Mesodermal cell (in vitro differentiated cells): ENCODE measurements at regions not wholly inside any gene's neighbourhood (a gene's known extent, or its start where the extent isn't known, plus 50 kb on each side); places are given as distances from the start of the nearest gene placed in this dataset.

ENCODE experiments used
- H3K27ac ChIP-seq: 2 replicates; pipeline ENCODE4 v1.7.0; 2013; ENCODE audit warnings: mild to moderate bottlenecking, low read depth, low read length, moderate library complexity; ENCODE audit not compliant: severe bottlenecking
- H3K36me3 ChIP-seq: 2 replicates; pipeline ENCODE4 v1.7.1; 2013; ENCODE audit warnings: mild to moderate bottlenecking, low read length, moderate library complexity; ENCODE audit not compliant: control insufficient read depth, insufficient read depth
- H3K4me1 ChIP-seq: one replicate; pipeline ENCODE4 v1.7.1; 2013; ENCODE audit warnings: mild to moderate bottlenecking, low read length; ENCODE audit not compliant: insufficient read depth, control insufficient read depth, poor library complexity, severe bottlenecking
- H3K4me3 ChIP-seq: 2 replicates; pipeline ENCODE4 v1.7.0; 2013; ENCODE audit warnings: low read length, control low read depth, mild to moderate bottlenecking; ENCODE audit not compliant: insufficient read depth, poor library complexity, severe bottlenecking; ENCODE audit errors: extremely low read depth
- H3K9me3 ChIP-seq: 2 replicates; pipeline ENCODE4 v1.7.1; 2013; ENCODE audit warnings: mild to moderate bottlenecking, low read length, moderate library complexity; ENCODE audit not compliant: control insufficient read depth
- WGBS, 2 experiments: methylation state at CpG; one replicate each; pipeline ENCODE4 v1.1.5; 2013; ENCODE audit warnings: missing lambda C conversion rate in 2 of 2; ENCODE audit not compliant: insufficient coverage in 2 of 2; 5-methylcytosine and 5-hydroxymethylcytosine counted together

DNA sequence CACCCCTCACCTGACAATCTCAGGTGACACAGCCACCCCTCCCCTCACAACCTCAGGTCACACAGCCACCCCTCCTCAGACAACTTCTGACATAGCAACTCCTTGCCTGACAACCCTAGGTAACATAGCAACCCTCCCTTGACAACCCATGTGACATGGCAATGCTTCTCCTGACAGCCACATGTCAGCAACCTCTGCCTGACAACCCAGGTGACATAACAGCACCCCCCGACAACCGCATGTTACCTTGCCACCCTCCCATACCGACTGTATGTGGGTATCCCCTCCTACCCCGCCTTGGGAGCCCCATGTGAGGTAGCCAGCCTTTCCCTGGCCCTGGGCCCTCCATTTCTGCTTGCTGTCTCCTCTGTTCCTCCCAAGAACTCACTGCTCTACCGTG lies 77.7 kb upstream of the B3GAT1 start:
- H3K4me3 ChIP-seq = no peak overlapping the region
- WGBS, 2 experiments = 68 to 72% methylated on average over 5 of the region's 5 CpGs
- H3K36me3 ChIP-seq = no peaks in the 10 kb centered on the region
- H3K4me1 ChIP-seq = no peaks in the 10 kb centered on the region
- no peak overlapping the region for H3K27ac ChIP-seq
- H3K9me3 ChIP-seq = no peaks in the 10 kb centered on the region

DNA sequence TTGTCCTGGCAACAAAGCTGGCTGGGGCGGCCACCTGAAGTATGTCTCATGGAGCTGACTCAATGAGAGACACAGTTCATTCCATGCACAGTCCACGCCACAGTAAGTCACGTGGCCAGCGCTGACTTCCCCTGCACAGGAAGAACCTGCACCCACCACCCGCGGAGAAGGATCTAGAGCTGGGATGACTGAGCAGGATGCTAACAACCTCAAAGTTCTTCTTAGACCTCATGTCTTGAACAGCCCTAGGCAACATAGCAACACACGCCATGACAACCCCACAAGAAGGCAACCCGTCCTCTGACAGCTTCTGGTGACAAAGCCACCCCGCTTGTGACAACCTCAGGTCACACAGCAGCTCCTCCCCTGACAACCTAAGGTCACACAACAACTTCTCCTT lies 76.9 kb upstream of the B3GAT1 start:
- WGBS, 2 experiments = 86 to 90% methylated on average over 5 to 8 of the region's 9 CpGs
- Histone ChIP-seq H3K36me3 (no peaks in the 10 kb centered on the region), H3K4me3 (no peak overlapping the region), H3K4me1 (no peaks in the 10 kb centered on the region), H3K27ac (no peak overlapping the region), H3K9me3 (no peaks in the 10 kb centered on the region)

DNA sequence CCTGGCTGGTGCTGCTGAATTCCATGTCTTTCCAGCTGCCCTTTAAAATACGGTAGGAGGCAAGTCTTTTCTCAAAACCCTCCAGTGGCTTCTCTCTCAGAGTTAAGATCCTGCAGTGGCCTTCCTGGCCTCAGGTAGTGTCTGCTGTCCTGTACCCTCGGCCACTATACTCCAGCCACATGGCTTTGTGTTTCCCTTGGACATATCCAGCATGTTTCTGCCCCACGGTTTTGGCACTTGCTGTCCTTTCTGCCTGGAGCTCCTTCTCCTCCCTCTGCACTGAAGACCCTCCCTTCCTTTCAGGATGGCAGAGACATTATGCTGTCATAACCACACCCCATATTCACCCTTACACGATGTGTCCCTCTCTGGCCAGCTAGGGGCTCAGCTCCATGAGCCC lies 76.5 kb upstream of the B3GAT1 start:
- 60 to 86% methylated on average over 3 to 4 of the region's 4 CpGs for WGBS, 2 experiments
- H3K27ac ChIP-seq = no peak overlapping the region
- no peaks in the 10 kb centered on the region for H3K36me3 ChIP-seq
- H3K9me3 ChIP-seq = no peaks in the 10 kb centered on the region
- no peaks in the 10 kb centered on the region for H3K4me1 ChIP-seq
- H3K4me3 ChIP-seq = no peak overlapping the region

DNA sequence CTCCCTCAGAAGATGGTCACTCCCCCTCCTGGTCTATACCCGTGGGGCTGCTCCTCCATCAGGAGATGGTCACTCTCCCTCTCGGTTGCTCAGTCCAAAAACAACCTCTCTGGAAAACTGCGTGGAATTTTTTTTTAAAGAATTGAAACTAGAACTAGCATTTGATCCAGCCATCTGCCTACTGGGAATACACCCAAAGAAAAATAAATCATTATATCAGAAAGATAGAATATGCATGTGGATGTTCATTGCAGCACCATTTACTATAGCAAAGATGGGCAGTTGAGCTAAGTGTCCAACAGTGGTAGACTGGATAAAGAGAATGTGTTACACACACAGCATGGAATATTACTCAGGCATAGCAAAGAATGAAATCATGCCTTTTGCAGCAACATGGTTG lies 75.7 kb upstream of the B3GAT1 start:
- Histone ChIP-seq H3K9me3 (no peaks in the 10 kb centered on the region), H3K36me3 (no peaks in the 10 kb centered on the region), H3K27ac (no peak overlapping the region), H3K4me3 (no peak overlapping the region), H3K4me1 (no peaks in the 10 kb centered on the region)
- 63 to 80% methylated on average over 1 of the region's 3 CpGs for WGBS, 2 experiments

DNA sequence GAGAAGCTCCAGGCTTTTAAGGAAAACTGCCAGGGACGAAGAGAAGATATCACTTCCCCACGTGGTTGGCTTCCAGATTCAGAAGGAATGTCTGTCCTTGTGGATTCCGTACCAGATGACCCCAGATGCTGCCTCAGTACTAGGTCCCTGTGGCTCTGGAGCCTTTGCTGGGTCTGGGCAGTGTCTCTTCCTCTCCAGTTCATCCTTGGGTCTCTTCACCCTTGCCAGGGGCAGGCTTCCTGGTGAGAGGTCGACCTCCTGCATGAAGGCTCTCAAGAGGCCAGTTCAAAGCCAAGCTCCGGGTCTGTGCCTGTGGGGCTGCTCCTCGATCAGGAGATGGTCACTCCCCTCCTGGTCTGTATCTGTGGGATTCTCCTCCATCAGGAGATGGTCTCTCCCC lies 74.7 kb upstream of the B3GAT1 start:
- Histone ChIP-seq H3K36me3 (no peaks in the 10 kb centered on the region), H3K9me3 (no peaks in the 10 kb centered on the region), H3K4me3 (no peak overlapping the region), H3K27ac (no peak overlapping the region), H3K4me1 (no peaks in the 10 kb centered on the region)
- WGBS, 2 experiments = 72% methylated on average over 6 of the region's 6 CpGs

DNA sequence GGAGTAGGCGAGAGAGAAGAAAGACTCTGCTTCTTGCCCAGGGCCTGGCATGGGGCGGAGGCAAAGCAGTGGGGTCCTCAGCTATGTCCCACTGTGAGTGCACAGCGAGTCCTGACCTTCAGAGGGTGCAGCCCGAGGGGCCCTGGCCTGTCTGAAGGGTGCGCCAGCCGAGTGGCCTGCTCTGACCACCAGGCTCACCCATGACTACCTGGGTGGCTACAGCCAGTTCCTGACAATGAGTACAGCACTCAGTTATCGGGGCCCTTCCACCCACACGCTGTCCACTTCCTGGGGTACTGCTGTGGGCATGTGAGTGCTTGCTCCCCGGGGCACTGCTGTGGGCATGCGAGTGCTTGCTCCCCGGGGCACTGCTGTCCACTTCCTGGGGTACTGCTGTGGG lies 74.1 kb upstream of the B3GAT1 start:
- Histone ChIP-seq H3K27ac (no peak overlapping the region), H3K4me1 (no peaks in the 10 kb centered on the region), H3K4me3 (no peak overlapping the region), H3K9me3 (no peaks in the 10 kb centered on the region), H3K36me3 (no peaks in the 10 kb centered on the region)
- 90 to 94% methylated on average over 10 of the region's 11 CpGs for WGBS, 2 experiments

DNA sequence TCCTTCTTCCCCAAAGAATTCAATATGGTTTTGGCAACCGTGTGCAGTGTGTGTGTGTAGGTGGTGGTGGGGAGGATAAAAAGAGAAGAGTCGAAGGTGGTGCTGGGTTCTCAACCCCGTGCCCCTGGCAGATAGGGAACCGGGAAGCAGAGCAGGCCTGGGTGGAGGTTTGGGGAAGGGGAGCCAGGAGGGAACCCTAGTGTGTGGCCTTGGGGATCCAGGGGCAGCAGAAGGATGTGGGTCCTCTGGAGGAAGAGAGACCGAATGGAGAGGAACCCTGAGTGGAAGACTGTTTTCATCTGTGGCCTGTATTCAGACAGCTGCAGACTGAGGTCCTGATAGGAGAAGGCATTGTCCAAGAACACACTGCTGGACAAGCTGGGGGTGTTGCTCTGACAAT lies 73.3 kb upstream of the B3GAT1 start:
- Histone ChIP-seq H3K4me1 (no peaks in the 10 kb centered on the region), H3K9me3 (no peaks in the 10 kb centered on the region), H3K4me3 (no peak overlapping the region), H3K27ac (no peak overlapping the region), H3K36me3 (no peaks in the 10 kb centered on the region)
- 77 to 95% methylated on average over 4 of the region's 5 CpGs for WGBS, 2 experiments

DNA sequence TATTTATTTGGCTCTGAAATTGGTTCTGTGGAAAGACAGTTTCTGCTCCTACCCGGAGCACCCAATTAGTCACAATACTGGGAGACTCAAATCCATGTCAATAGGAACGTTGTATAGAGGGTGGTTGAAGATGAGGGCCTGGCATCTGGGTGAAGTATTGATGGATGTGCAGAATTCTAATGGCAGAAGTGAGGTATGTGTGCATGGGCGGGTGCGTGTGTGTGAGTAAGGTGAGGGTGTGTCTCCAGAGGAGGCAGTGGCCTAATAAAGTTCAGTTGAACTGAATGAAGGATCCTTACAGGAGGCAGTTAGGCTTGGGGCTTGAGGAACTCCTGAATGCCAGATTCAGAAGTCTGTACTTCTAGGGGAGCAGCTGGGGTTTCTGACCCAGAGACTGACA lies 71.8 kb upstream of the B3GAT1 start:
- no peaks in the 10 kb centered on the region for H3K36me3 ChIP-seq
- WGBS, 2 experiments = 94 to 100% methylated on average over 3 to 4 of the region's 4 CpGs

DNA sequence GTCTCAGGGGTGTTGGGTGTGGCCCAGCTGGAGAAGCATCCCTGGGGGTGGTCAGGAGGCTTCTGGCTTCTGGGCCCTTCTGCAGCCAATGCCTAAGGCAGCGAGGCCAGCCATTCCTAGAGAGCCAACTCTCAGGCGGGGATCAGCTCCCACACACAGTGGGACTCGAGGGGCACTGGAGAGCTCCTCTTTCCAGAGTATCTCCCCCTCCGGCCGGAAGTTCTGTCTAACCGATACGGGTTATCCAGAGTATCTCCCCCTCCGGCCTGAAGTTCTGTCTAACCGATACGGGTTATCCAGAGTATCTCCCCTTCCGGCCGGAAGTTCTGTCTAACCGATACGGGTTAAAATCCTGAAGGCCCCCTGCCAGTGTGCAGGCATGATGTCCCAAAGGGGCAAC lies 71.2 kb upstream of the B3GAT1 start:
- H3K27ac ChIP-seq = no peak overlapping the region
- no peak overlapping the region for H3K4me3 ChIP-seq
- WGBS, 2 experiments = 90 to 95% methylated on average over 14 of the region's 14 CpGs
- H3K4me1 ChIP-seq = peaks cover 12% of the 10 kb centered on the region
- H3K36me3 ChIP-seq = no peaks in the 10 kb centered on the region
- no peaks in the 10 kb centered on the region for H3K9me3 ChIP-seq

More for the DNA sequence above, 71.8 kb upstream of the B3GAT1 start:
- H3K9me3 ChIP-seq = no peaks in the 10 kb centered on the region
- no peak overlapping the region for H3K27ac ChIP-seq
- H3K4me3 ChIP-seq = no peak overlapping the region
- peaks cover 12% of the 10 kb centered on the region for H3K4me1 ChIP-seq

DNA sequence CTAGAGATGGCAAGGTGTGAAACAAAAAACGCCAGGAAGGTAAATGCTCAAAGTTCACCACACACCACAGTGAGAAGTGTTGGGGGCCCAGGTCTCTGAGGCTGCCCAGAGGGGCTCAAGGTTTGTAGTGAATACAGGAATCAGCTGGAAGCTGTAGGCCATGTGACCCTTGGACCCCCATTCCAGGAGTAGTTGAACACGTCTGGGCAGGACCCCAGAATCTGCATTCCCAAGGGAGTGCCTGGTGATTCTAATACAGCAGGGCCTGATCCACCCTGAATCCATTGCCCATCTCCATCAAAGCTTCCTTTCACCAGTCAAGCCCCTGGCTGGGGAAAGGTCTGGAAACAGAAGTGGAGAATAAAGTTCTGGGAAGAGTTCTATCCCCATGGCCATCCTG lies 70.8 kb upstream of the B3GAT1 start:
- H3K36me3 ChIP-seq = no peaks in the 10 kb centered on the region
- H3K4me3 ChIP-seq = no peak overlapping the region
- H3K27ac ChIP-seq = no peak overlapping the region
- H3K9me3 ChIP-seq = no peaks in the 10 kb centered on the region
- WGBS, 2 experiments = 78 to 83% methylated on average over 1 to 2 of the region's 2 CpGs
- H3K4me1 ChIP-seq = peaks cover 12% of the 10 kb centered on the region

DNA sequence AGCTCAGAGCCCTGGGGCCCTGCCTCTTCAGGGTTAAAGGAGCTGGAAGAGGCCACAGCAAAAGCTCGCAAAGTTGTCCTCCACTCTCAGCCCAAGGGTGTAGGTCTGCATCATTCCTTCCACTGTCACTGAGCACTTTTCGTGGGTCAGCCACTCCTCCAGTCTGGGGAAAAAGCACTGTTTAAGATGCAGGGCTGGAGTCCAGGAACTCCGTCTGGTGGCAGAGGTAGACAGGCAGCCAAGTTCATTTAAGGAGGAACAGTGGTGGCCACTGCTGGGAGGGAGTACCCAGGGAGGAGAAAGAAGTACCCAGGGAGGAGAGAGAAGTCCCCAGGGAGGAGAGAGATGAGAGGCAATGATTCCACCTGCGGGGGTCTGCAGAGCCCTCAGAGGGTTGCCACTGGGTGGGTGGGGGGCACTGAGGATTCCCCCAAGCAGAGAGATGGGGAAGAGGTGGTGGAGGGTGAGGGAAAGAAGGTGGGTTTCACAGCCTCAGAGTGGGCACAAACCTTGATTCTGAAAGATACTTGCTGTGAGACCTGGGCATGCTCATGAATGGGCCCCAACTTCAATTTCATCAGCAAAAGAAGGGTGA lies 70.0 kb upstream of the B3GAT1 start:
- H3K4me1 ChIP-seq = peaks cover 12% of the 10 kb centered on the region
- H3K4me3 ChIP-seq = no peak overlapping the region
- WGBS, 2 experiments = 80 to 91% methylated on average over 2 to 4 of the region's 4 CpGs
- H3K27ac ChIP-seq = no peak overlapping the region
- no peaks in the 10 kb centered on the region for H3K36me3 ChIP-seq
- no peaks in the 10 kb centered on the region for H3K9me3 ChIP-seq
